Lung (tissue), 11 donors: ENCODE measurements at regions not wholly inside any gene's neighbourhood (a gene's known extent, or its start where the extent isn't known, plus 50 kb on each side); places are given as distances from the start of the nearest gene placed in this dataset.

Experiments used
- ATAC-seq: fragments of 200-7000 bp; cut with Tn5 transposase; one replicate; pipeline ENCODE4 v1.9.1; 2020; ENCODE audit warnings: moderate number of reproducible peaks; ENCODE audit not compliant: insufficient read depth, low FRiP score
- DNase-seq, 3 donors: peaks; one replicate each; pipeline ENCODE4 v3.0.0-alpha.2; 2013 to 2017
- H3K27ac ChIP-seq, 2 donors: one replicate each; pipeline ENCODE4 v1.5.1; 2013; ENCODE audit warnings: mild to moderate bottlenecking in 2 of 2, moderate library complexity in 2 of 2, control low read depth in 1 of 2, inconsistent platforms in 1 of 2, low read depth in 1 of 2, low read length in 1 of 2
- H3K27me3 ChIP-seq, 3 donors: one replicate each; pipeline ENCODE4 v1.5.1; 2013; ENCODE audit warnings: low read length in 2 of 3; ENCODE audit not compliant: control insufficient read depth in 3 of 3, insufficient read depth in 3 of 3
- H3K36me3 ChIP-seq, 4 donors: one replicate each; pipeline ENCODE4 v1.5.1; 2013; ENCODE audit warnings: low read length in 4 of 4, mild to moderate bottlenecking in 1 of 4, moderate library complexity in 1 of 4; ENCODE audit not compliant: control insufficient read depth in 4 of 4, insufficient read depth in 4 of 4
- H3K4me1 ChIP-seq, 5 donors: one replicate each; pipeline ENCODE4 v1.5.1; 2013; ENCODE audit warnings: low read length in 5 of 5, mild to moderate bottlenecking in 2 of 5, moderate library complexity in 1 of 5; ENCODE audit not compliant: control insufficient read depth in 5 of 5, insufficient read depth in 5 of 5
- H3K4me3 ChIP-seq: one replicate; pipeline ENCODE4 v1.5.1; 2013; ENCODE audit warnings: mild to moderate bottlenecking, control low read depth, moderate library complexity
- H3K9ac ChIP-seq, 2 donors: one replicate each; pipeline ENCODE4 v1.5.1; 2013; ENCODE audit warnings: low read length in 2 of 2, control low read depth in 1 of 2; ENCODE audit not compliant: insufficient read depth in 1 of 2
- H3K9me3 ChIP-seq, 4 donors: one replicate each; pipeline ENCODE4 v1.5.1; 2013; ENCODE audit warnings: low read length in 3 of 4, mild to moderate bottlenecking in 1 of 4, moderate library complexity in 1 of 4; ENCODE audit not compliant: control insufficient read depth in 4 of 4, insufficient read depth in 3 of 4
- CTCF ChIP-seq: IDR thresholded peaks from 2 replicates; pipeline ENCODE4 v1.5.1; 2012; ENCODE audit warnings: mild to moderate bottlenecking; ENCODE audit errors: control extremely low read depth, extremely low read depth
- WGBS, 2 donors: extraction: QIAGEN DNeasy Blood & Tissue Kit; methylation state at CpG; one replicate each; pipeline ENCODE4 v1.1.7; 2013; 5-methylcytosine and 5-hydroxymethylcytosine counted together
- donor health status: control.
- donor health status: control.
- donor health status: Bipolar disorder and iron deficiency.
- donor health status: healthy.
- donor health status: DM: yes; HTN: yes; CAD: no.

GRCh38 chr5:114099161-114099560, 262.7 kb upstream of the KCNN2 start:
- Histone ChIP-seq H3K9ac (no peak overlapping the region), H3K27me3 (no peaks in the 10 kb centered on the region), H3K9me3 (no peaks in the 10 kb centered on the region), H3K36me3 (no peaks in the 10 kb centered on the region), H3K4me1 (no peaks in the 10 kb centered on the region), H3K27ac (no peak overlapping the region), H3K4me3 (no peak overlapping the region)
- no peak for TF ChIP-seq CTCF
- DNase-seq (no peak), ATAC-seq (no peak)
- WGBS, 2 donors, result 51 to 62% methylated on average over 2 of the region's 2 CpGs

- Histone ChIP-seq H3K9me3 (no peaks in the 10 kb centered on the region), H3K27me3 (no peaks in the 10 kb centered on the region), H3K36me3 (no peaks in the 10 kb centered on the region), H3K4me1 (no peaks in the 10 kb centered on the region), H3K9ac (no peak overlapping the region), H3K27ac (no peak overlapping the region), H3K4me3 (no peak overlapping the region)
- 49 to 53% methylated on average over 3 of the region's 3 CpGs for WGBS, 2 donors
- peak in 2 of 3 donors; percentile 4 to 48 for DNase-seq
- peak; percentile 23 for TF ChIP-seq CTCF
- no peak for ATAC-seq
Observed at GRCh38 chr5:114101153-114101552, 260.7 kb upstream of the KCNN2 start.

GRCh38 chr5:114113604-114114003, 248.3 kb upstream of the KCNN2 start:
- Histone ChIP-seq H3K27me3 (no peaks in the 10 kb centered on the region), H3K9ac (no peak overlapping the region), H3K27ac (no peak overlapping the region), H3K4me3 (no peak overlapping the region), H3K4me1 (peaks cover 0 to 21% (median 0%) of the 10 kb centered on the region in 5 donors), H3K9me3 (peaks cover 0 to 2% (median 0%) of the 10 kb centered on the region in 4 donors), H3K36me3 (no peaks in the 10 kb centered on the region)
- no peak for DNase-seq
- WGBS, 2 donors, result 90 to 100% methylated on average over 1 of the region's 1 CpG
- no peak for ATAC-seq
- no peak for TF ChIP-seq CTCF

DNA sequence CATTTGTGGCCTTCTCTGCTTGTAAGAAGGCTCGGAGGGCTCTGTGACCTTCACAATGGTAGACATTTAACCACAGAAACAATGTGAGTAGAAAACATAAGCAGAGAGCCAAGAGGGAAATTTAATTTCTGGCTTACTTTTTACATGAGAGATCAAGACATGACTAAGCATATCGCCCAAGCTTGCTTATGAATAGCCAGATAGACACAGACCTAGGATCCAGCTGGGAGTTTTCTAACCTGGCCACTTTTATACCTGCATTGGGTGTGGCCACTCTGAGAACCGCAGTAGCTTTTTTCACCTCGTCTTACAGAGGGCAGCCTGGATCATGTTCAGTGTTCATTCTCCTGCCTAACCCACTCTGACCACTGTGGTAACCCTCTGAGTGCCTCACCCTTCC, 244.9 kb upstream of the KCNN2 start:
- H3K4me1 ChIP-seq, result peaks cover 0 to 12% (median 0%) of the 10 kb centered on the region in 5 donors
- DNase-seq (no peak), ATAC-seq (no peak)
- no peak overlapping the region for H3K9ac ChIP-seq
- H3K27me3 ChIP-seq, result no peaks in the 10 kb centered on the region
- no peak overlapping the region for H3K27ac ChIP-seq
- WGBS, 2 donors, result 76 to 85% methylated on average over 4 of the region's 4 CpGs
- TF ChIP-seq CTCF, result no peak
- H3K9me3 ChIP-seq, result no peaks in the 10 kb centered on the region
- no peak overlapping the region for H3K4me3 ChIP-seq
- H3K36me3 ChIP-seq, result no peaks in the 10 kb centered on the region
